CD14-positive monocyte (primary cell): ENCODE measurements at regions not wholly inside any gene's neighbourhood (a gene's known extent, or its start where the extent isn't known, plus 50 kb on each side); places are given as distances from the start of the nearest gene placed in this dataset.

Source experiments
- DNase-seq, 3 donors: peaks; one replicate each; pipeline ENCODE4 v3.0.0-alpha.2; 2011 to 2022
- H2AFZ ChIP-seq: 2 replicates; pipeline ENCODE4 v1.6.0; 2012; ENCODE audit warnings: mild to moderate bottlenecking, low read depth, low read length, inconsistent platforms; ENCODE audit not compliant: insufficient read depth, poor library complexity, severe bottlenecking
- H3K27ac ChIP-seq, 2 donors: 1 replicate in 1 of 2; 2 replicates in 1 of 2; pipeline ENCODE4 v1.5.1; 2012 to 2013; ENCODE audit warnings: low read length in 2 of 2, control low read depth in 1 of 2, inconsistent platforms in 1 of 2, low read depth in 1 of 2, mild to moderate bottlenecking in 1 of 2
- H3K27me3 ChIP-seq, 2 donors: one replicate each; pipeline versions ENCODE4 v1.6.0 to v1.6.1; 2011 to 2013; ENCODE audit warnings: low read length in 2 of 2; ENCODE audit not compliant: control insufficient read depth in 2 of 2, insufficient read depth in 2 of 2
- H3K36me3 ChIP-seq, 2 donors: replicated peaks in 1 of 2; 1 replicate in 1 of 2; 2 replicates in 1 of 2; pipeline versions ENCODE4 v1.5.1 to v1.6.1; 2012 to 2013; ENCODE audit warnings: low read length in 2 of 2, control low read depth in 1 of 2, inconsistent platforms in 1 of 2, mild to moderate bottlenecking in 1 of 2; ENCODE audit not compliant: insufficient read depth in 2 of 2, control insufficient read depth in 1 of 2
- H3K4me1 ChIP-seq, 2 donors: 1 replicate in 1 of 2; 2 replicates in 1 of 2; pipeline versions ENCODE4 v1.5.1 to v1.6.1; 2012 to 2013; ENCODE audit warnings: low read length in 2 of 2, control low read depth in 1 of 2, inconsistent platforms in 1 of 2, mild to moderate bottlenecking in 1 of 2, moderate library complexity in 1 of 2; ENCODE audit not compliant: insufficient read depth in 2 of 2, control insufficient read depth in 1 of 2
- H3K4me2 ChIP-seq: replicated peaks from 2 replicates; pipeline ENCODE3; 2012; ENCODE audit warnings: low read length, moderate library complexity, mild to moderate bottlenecking; ENCODE audit not compliant: poor library complexity, severe bottlenecking; ENCODE audit errors: extremely low read depth
- H3K4me3 ChIP-seq, 3 experiments: fragments of 200-600 bp in 1 of 3; sonication (generic) in 1 of 3; replicated peaks in 1 of 3; 1 replicate in 2 of 3; 2 replicates in 1 of 3; pipeline ENCODE4 v1.5.1; 2011 to 2013; ENCODE audit warnings: low read length in 3 of 3, mild to moderate bottlenecking in 3 of 3, control low read depth in 2 of 3, low read depth in 2 of 3, inconsistent platforms in 1 of 3, moderate library complexity in 1 of 3
- H3K79me2 ChIP-seq: 2 replicates; pipeline ENCODE4 v1.6.0; 2012; ENCODE audit warnings: mild to moderate bottlenecking, control low read depth, inconsistent platforms, low read length, moderate library complexity; ENCODE audit not compliant: insufficient read depth
- H3K9ac ChIP-seq: 2 replicates; pipeline ENCODE4 v1.6.0; 2017; ENCODE audit warnings: low read length, mild to moderate bottlenecking; ENCODE audit not compliant: insufficient read depth, poor library complexity, severe bottlenecking
- H3K9me3 ChIP-seq, 2 donors: replicated peaks in 1 of 2; 1 replicate in 1 of 2; 2 replicates in 1 of 2; pipeline versions ENCODE4 v1.5.1 to v1.6.1; 2012 to 2013; ENCODE audit warnings: low read length in 2 of 2, control low read depth in 1 of 2; ENCODE audit not compliant: control insufficient read depth in 1 of 2, insufficient read depth in 1 of 2
- H4K20me1 ChIP-seq: 2 replicates; pipeline ENCODE4 v1.6.0; 2012; ENCODE audit warnings: mild to moderate bottlenecking, low read length, control low read depth, moderate library complexity; ENCODE audit not compliant: insufficient read depth
- H3K27ac Mint-ChIP-seq, 7 donors: one replicate each; pipeline ENCODE4 v1.8.0; 2020; ENCODE audit warnings: mild to moderate bottlenecking in 7 of 7, mixed read lengths in 7 of 7, moderate library complexity in 6 of 7, inconsistent platforms in 2 of 7
- H3K27me3 Mint-ChIP-seq, 3 donors: one replicate each; pipeline ENCODE4 v1.8.0; 2021 to 2022; ENCODE audit warnings: low read depth in 3 of 3, mild to moderate bottlenecking in 3 of 3, mixed read lengths in 3 of 3, moderate library complexity in 3 of 3, inconsistent platforms in 1 of 3
- H3K36me3 Mint-ChIP-seq, 2 donors: one replicate each; pipeline ENCODE4 v1.8.0; 2020; ENCODE audit warnings: mixed read lengths in 2 of 2, inconsistent platforms in 1 of 2, mild to moderate bottlenecking in 1 of 2
- H3K4me1 Mint-ChIP-seq: one replicate; pipeline ENCODE4 v1.8.0; 2020; ENCODE audit warnings: mild to moderate bottlenecking, mixed read lengths
- H3K4me3 Mint-ChIP-seq, 2 donors: one replicate each; pipeline ENCODE4 v1.8.0; 2020; ENCODE audit warnings: mild to moderate bottlenecking in 2 of 2, mixed read lengths in 2 of 2, moderate library complexity in 1 of 2
- H3K9me3 Mint-ChIP-seq, 7 donors: one replicate each; pipeline ENCODE4 v1.8.0; 2020 to 2022; ENCODE audit warnings: mixed read lengths in 7 of 7, mild to moderate bottlenecking in 6 of 7, moderate library complexity in 6 of 7, inconsistent platforms in 2 of 7
- WGBS: methylation state at CpG from one replicate; pipeline ENCODE4 v1.1.5; 2013; ENCODE audit warnings: missing lambda C conversion rate; ENCODE audit not compliant: insufficient coverage; 5-methylcytosine and 5-hydroxymethylcytosine counted together
- intact Hi-C, 2 donors: fragments of 100-400 bp; cut with micrococcal nuclease; formaldehyde crosslinking; loops; one replicate each; pipeline versions ENCODE4 v1.15.0 to v1.15.1; 2023
- TF ChIP-seq, protein P1 (sequence below): fragments of 200-600 bp; IDR thresholded peaks from one replicate; pipeline ENCODE4 v1.8.0; 2022; ENCODE audit warnings: antibody characterized with exemption, mild to moderate bottlenecking

GRCh38 chr4:135601351-135601750 lies 1399.8 kb upstream of the PABPC4L start:
- Mint-ChIP-seq H3K36me3 (no peaks in the 10 kb centered on the region), H3K4me3 (no peak overlapping the region), H3K27ac (no peak overlapping the region), H3K9me3 (peaks cover 0 to 7% (median 1%) of the 10 kb centered on the region in 7 donors), H3K27me3 (no peaks in the 10 kb centered on the region), H3K4me1 (no peaks in the 10 kb centered on the region)
- H2AFZ ChIP-seq, result no peak overlapping the region
- peaks cover 4 to 6% of the 10 kb centered on the region in 2 donors for H3K9me3 ChIP-seq
- DNase-seq, result no peak
- H3K27ac ChIP-seq, result no peak overlapping the region
- H3K4me3 ChIP-seq, result no peak overlapping the region
- H4K20me1 ChIP-seq, result no peaks in the 10 kb centered on the region
- H3K27me3 ChIP-seq, result no peaks in the 10 kb centered on the region
- no peak overlapping the region for H3K4me2 ChIP-seq
- no peaks in the 10 kb centered on the region for H3K4me1 ChIP-seq
- no peak overlapping the region for H3K9ac ChIP-seq
- no CpG with 5 or more reads among the region's 1 CpG for WGBS
- intact Hi-C loops, result no loop called here
- TF ChIP-seq, protein P1, sequence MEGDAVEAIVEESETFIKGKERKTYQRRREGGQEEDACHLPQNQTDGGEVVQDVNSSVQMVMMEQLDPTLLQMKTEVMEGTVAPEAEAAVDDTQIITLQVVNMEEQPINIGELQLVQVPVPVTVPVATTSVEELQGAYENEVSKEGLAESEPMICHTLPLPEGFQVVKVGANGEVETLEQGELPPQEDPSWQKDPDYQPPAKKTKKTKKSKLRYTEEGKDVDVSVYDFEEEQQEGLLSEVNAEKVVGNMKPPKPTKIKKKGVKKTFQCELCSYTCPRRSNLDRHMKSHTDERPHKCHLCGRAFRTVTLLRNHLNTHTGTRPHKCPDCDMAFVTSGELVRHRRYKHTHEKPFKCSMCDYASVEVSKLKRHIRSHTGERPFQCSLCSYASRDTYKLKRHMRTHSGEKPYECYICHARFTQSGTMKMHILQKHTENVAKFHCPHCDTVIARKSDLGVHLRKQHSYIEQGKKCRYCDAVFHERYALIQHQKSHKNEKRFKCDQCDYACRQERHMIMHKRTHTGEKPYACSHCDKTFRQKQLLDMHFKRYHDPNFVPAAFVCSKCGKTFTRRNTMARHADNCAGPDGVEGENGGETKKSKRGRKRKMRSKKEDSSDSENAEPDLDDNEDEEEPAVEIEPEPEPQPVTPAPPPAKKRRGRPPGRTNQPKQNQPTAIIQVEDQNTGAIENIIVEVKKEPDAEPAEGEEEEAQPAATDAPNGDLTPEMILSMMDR, result no peak
- H3K36me3 ChIP-seq, result no peaks in the 10 kb centered on the region
- no peaks in the 10 kb centered on the region for H3K79me2 ChIP-seq

- WGBS, result 17% methylated on average over 1 of the region's 1 CpG
- Histone ChIP-seq H3K4me3 (no peak overlapping the region), H3K79me2 (no peaks in the 10 kb centered on the region), H3K9ac (no peak overlapping the region), H3K4me2 (no peak overlapping the region), H3K27me3 (no peaks in the 10 kb centered on the region), H3K27ac (no peak overlapping the region), H3K9me3 (peaks cover 8% of the 10 kb centered on the region in 2 donors), H4K20me1 (no peaks in the 10 kb centered on the region), H2AFZ (no peak overlapping the region), H3K4me1 (no peaks in the 10 kb centered on the region), H3K36me3 (no peaks in the 10 kb centered on the region)
- TF ChIP-seq, protein P1, result no peak
- Mint-ChIP-seq H3K4me3 (no peak overlapping the region), H3K27ac (no peak overlapping the region), H3K4me1 (no peaks in the 10 kb centered on the region), H3K36me3 (no peaks in the 10 kb centered on the region), H3K9me3 (peaks cover 0 to 8% (median 4%) of the 10 kb centered on the region in 7 donors), H3K27me3 (no peaks in the 10 kb centered on the region)
- intact Hi-C loops, result no loop called here
- no peak for DNase-seq
These were observed 1396.6 kb upstream of the PABPC4L start for GRCh38 chr4:135598151-135598550.
